HUES64 (cell line): ENCODE measurements at regions not wholly inside any gene's neighbourhood (a gene's known extent, or its start where the extent isn't known, plus 50 kb on each side); places are given as distances from the start of the nearest gene placed in this dataset.
"Not testable (repeated sequence)": the region's sequence is repeated elsewhere in the genome, so short reads cannot be mapped to it uniquely, and the experiment has no call there.

ENCODE experiments used
- H3K27ac ChIP-seq: 2 replicates; pipeline ENCODE4 v1.7.0; 2013; ENCODE audit warnings: low read depth, low read length, inconsistent platforms
- H3K27me3 ChIP-seq: 2 replicates; pipeline ENCODE4 v1.6.1; 2013; ENCODE audit warnings: mild to moderate bottlenecking, low read length; ENCODE audit not compliant: insufficient read depth
- H3K36me3 ChIP-seq: 2 replicates; pipeline ENCODE4 v1.6.1; 2013; ENCODE audit warnings: mild to moderate bottlenecking, low read length; ENCODE audit not compliant: insufficient read depth
- H3K4me1 ChIP-seq: 2 replicates; pipeline ENCODE4 v1.6.1; 2013; ENCODE audit warnings: mild to moderate bottlenecking, low read length, moderate library complexity; ENCODE audit not compliant: insufficient read depth
- H3K4me3 ChIP-seq: 2 replicates; pipeline ENCODE4 v1.5.1; 2013; ENCODE audit warnings: mild to moderate bottlenecking, low read length, moderate library complexity
- H3K9ac ChIP-seq: 2 replicates; pipeline ENCODE4 v1.6.1; 2013; ENCODE audit warnings: mild to moderate bottlenecking, low read depth, low read length
- H3K9me3 ChIP-seq: 2 replicates; pipeline ENCODE4 v1.6.1; 2013; ENCODE audit warnings: low read depth, low read length; ENCODE audit not compliant: insufficient read depth
- WGBS: fragments of 150-250, 120-280 bp; methylation state at CpG from one replicate; pipeline ENCODE4 v1.1.7; 2013; ENCODE audit warnings: missing lambda C conversion rate; 5-methylcytosine and 5-hydroxymethylcytosine counted together

GRCh38 chr4:124061413-124061812 lies 651.1 kb downstream of the ANKRD50 start:
- no peaks in the 10 kb centered on the region; the same call in 1 of the 2 replicates for H3K4me1 ChIP-seq
- H3K9me3 ChIP-seq, result no peaks in the 10 kb centered on the region
- no peak overlapping the region for H3K4me3 ChIP-seq
- H3K27me3 ChIP-seq, result no peaks in the 10 kb centered on the region
- H3K27ac ChIP-seq, result no peak overlapping the region
- no peaks in the 10 kb centered on the region for H3K36me3 ChIP-seq
- no peak overlapping the region for H3K9ac ChIP-seq

- no peak overlapping the region for H3K4me3 ChIP-seq
- H3K9me3 ChIP-seq, result peaks cover 11% of the 10 kb centered on the region; the same call in 1 of the 2 replicates
- no peaks in the 10 kb centered on the region; the same call in 1 of the 2 replicates for H3K4me1 ChIP-seq
- H3K36me3 ChIP-seq, result no peaks in the 10 kb centered on the region
- H3K27me3 ChIP-seq, result no peaks in the 10 kb centered on the region
- no peak overlapping the region for H3K9ac ChIP-seq
- no peak overlapping the region for H3K27ac ChIP-seq
These were observed 647.1 kb downstream of the ANKRD50 start for GRCh38 chr4:124065422-124065821.

- Histone ChIP-seq H3K27ac (no peak overlapping the region), H3K36me3 (no peaks in the 10 kb centered on the region), H3K27me3 (no peaks in the 10 kb centered on the region), H3K9ac (no peak overlapping the region), H3K4me1 (no peaks in the 10 kb centered on the region), H3K9me3 (peaks cover 16% of the 10 kb centered on the region; the same call in 1 of the 2 replicates), H3K4me3 (no peak overlapping the region)
- 100% methylated on average over 2 of the region's 4 CpGs for WGBS
These were observed 646.6 kb downstream of the ANKRD50 start for GRCh38 chr4:124065936-124066335.

GRCh38 chr4:124066595-124066994 lies 645.9 kb downstream of the ANKRD50 start:
- H3K9me3 ChIP-seq, result peaks cover 22% of the 10 kb centered on the region
- H3K27ac ChIP-seq, result no peak overlapping the region
- H3K9ac ChIP-seq, result no peak overlapping the region
- 79% methylated on average over 1 of the region's 1 CpG for WGBS
- H3K36me3 ChIP-seq, result no peaks in the 10 kb centered on the region
- no peaks in the 10 kb centered on the region for H3K27me3 ChIP-seq
- no peaks in the 10 kb centered on the region for H3K4me1 ChIP-seq
- H3K4me3 ChIP-seq, result no peak overlapping the region

GRCh38 chr4:124067046-124067445 lies 645.5 kb downstream of the ANKRD50 start:
- H3K27me3 ChIP-seq, result no peaks in the 10 kb centered on the region
- peaks cover 27% of the 10 kb centered on the region for H3K9me3 ChIP-seq
- no peaks in the 10 kb centered on the region for H3K4me1 ChIP-seq
- H3K36me3 ChIP-seq, result no peaks in the 10 kb centered on the region
- no peak overlapping the region for H3K27ac ChIP-seq
- no peak overlapping the region for H3K9ac ChIP-seq
- H3K4me3 ChIP-seq, result no peak overlapping the region
- 95% methylated on average over 2 of the region's 2 CpGs for WGBS

GRCh38 chr4:124070688-124071484 lies 641.6 kb downstream of the ANKRD50 start:
- H3K9me3 ChIP-seq, result peaks cover 38% of the 10 kb centered on the region
- H3K27me3 ChIP-seq, result no peaks in the 10 kb centered on the region
- H3K27ac ChIP-seq, result no peak overlapping the region
- 100% methylated on average over 3 of the region's 3 CpGs for WGBS
- H3K36me3 ChIP-seq, result no peaks in the 10 kb centered on the region
- H3K9ac ChIP-seq, result no peak overlapping the region
- H3K4me3 ChIP-seq, result no peak overlapping the region
- no peaks in the 10 kb centered on the region for H3K4me1 ChIP-seq

GRCh38 chr4:124075276-124075675 lies 637.3 kb downstream of the ANKRD50 start:
- 98% methylated on average over 2 of the region's 2 CpGs for WGBS
- H3K4me3 ChIP-seq, H3K27me3 ChIP-seq: not testable (repeated sequence)

GRCh38 chr4:124079174-124079780 lies 633.3 kb downstream of the ANKRD50 start:
- Histone ChIP-seq H3K9ac (no peak overlapping the region), H3K4me1 (no peaks in the 10 kb centered on the region), H3K4me3 (no peak overlapping the region), H3K36me3 (no peaks in the 10 kb centered on the region), H3K27ac (no peak overlapping the region), H3K27me3 (no peaks in the 10 kb centered on the region), H3K9me3 (peaks cover 4% of the 10 kb centered on the region; the same call in 1 of the 2 replicates)
- WGBS, result 94% methylated on average over 1 of the region's 1 CpG

More at GRCh38 chr4:124075276-124075675, 637.3 kb downstream of the ANKRD50 start:
- not testable (repeated sequence) for H3K27ac ChIP-seq, H3K4me1 ChIP-seq, H3K36me3 ChIP-seq, H3K9ac ChIP-seq
- H3K9me3 ChIP-seq, result peaks cover 29% of the 10 kb centered on the region

GRCh38 chr4:124083711-124084110 lies 628.8 kb downstream of the ANKRD50 start:
- WGBS, result 47% methylated on average over 4 of the region's 4 CpGs
- Histone ChIP-seq H3K27me3 (no peaks in the 10 kb centered on the region), H3K27ac (no peak overlapping the region), H3K36me3 (no peaks in the 10 kb centered on the region), H3K4me3 (no peak overlapping the region), H3K4me1 (no peaks in the 10 kb centered on the region), H3K9me3 (peaks cover 4% of the 10 kb centered on the region; the same call in 1 of the 2 replicates), H3K9ac (no peak overlapping the region)

- WGBS, result 100% methylated on average over 3 of the region's 3 CpGs
- Histone ChIP-seq H3K9me3 (no peaks in the 10 kb centered on the region; the same call in 1 of the 2 replicates), H3K9ac (no peak overlapping the region), H3K4me3 (no peak overlapping the region), H3K27me3 (no peaks in the 10 kb centered on the region), H3K36me3 (no peaks in the 10 kb centered on the region), H3K27ac (no peak overlapping the region), H3K4me1 (no peaks in the 10 kb centered on the region; the same call in 1 of the 2 replicates)
These were observed 626.9 kb downstream of the ANKRD50 start for GRCh38 chr4:124085561-124086180.

- H3K27me3 ChIP-seq, result no peaks in the 10 kb centered on the region
- no peaks in the 10 kb centered on the region for H3K9me3 ChIP-seq
- no peaks in the 10 kb centered on the region; the same call in 1 of the 2 replicates for H3K4me1 ChIP-seq
- H3K4me3 ChIP-seq, result no peak overlapping the region
- WGBS, result 93% methylated on average over 8 of the region's 8 CpGs
- no peak overlapping the region for H3K9ac ChIP-seq
- no peak overlapping the region for H3K27ac ChIP-seq
- no peaks in the 10 kb centered on the region for H3K36me3 ChIP-seq
These were observed 622.5 kb downstream of the ANKRD50 start for GRCh38 chr4:124090021-124090420.
